Stimulated activated CD8-positive, alpha-beta memory T cell treated with anti-CD3 and anti-CD28 coated beads, Interleukin-4, amount 100 ng/mL, for 24 hours (primary cell): ENCODE measurements at regions not wholly inside any gene's neighbourhood (a gene's known extent, or its start where the extent isn't known, plus 50 kb on each side); places are given as distances from the start of the nearest gene placed in this dataset.
"Not testable (repeated sequence)": the region's sequence is repeated elsewhere in the genome, so short reads cannot be mapped to it uniquely, and the experiment has no call there.

Source experiments
- DNase-seq: peaks from one replicate; pipeline ENCODE4 v3.0.0-alpha.2; 2020; ENCODE audit warnings: low read depth

DNA sequence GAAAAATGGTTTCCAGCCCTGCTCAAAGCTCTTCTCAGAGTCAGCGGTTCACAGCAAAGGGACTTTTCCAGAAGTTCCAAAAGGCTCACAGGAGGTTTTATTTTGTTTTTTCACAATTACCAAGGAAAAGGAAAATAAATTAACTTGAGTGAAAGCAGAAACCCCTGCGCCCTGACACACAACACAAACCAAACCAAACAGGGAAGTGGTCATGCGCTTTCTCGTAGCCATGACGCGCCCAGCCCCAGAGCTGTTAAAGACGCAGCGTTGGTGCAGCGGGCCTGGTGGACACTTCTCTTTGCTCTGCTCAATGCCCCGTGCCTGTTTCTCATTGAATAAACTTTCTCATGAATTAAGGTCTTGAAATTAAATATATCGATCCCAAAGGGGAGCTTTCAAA, 134.4 kb upstream of the LYZL2 start:
- DNase-seq: no peak

GRCh38 chr10:30762620-30763019, 133.1 kb upstream of the LYZL2 start:
- DNase-seq: no peak

GRCh38 chr10:30759423-30759822, 129.9 kb upstream of the LYZL2 start:
- DNase-seq: no peak

DNA sequence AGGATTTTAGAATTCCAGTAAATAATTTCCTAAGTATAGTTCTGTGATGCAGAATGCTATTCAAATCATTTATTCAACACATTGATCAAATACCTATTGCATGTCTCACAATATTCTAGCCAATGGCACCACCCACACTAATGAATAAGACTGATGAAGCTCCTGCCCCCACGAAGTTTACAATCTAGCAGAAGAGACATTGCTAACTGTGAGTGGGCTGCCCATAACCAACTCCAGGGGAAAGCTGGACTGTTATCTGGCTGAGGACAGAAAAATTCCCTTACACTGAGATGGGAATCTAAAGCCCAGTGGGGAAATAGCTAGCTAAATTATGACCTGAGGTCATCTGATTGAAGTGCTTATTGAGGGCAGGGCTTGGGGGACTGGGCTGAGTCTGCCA, 128.8 kb upstream of the LYZL2 start:
- no peak for DNase-seq

DNA sequence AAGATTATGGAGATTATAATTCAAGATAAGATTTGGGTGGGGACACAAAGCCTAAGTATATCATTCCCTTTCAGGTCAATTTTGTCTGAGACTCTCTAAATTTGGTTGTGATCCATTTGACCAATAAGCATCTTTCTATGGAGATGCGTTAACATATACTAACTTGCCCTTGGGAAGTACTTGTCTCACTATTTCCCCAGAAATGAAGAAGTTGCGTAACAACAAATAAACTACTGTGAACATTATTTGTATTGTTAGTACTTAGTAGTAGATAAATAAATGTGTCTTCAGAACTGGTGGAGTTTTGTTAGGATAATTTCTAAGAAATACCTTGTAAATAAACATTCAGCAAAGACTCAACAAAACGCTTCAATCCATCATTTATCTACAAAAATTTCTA, 127.3 kb upstream of the LYZL2 start:
- no peak for DNase-seq

GRCh38 chr10:30756151-30756550, 126.6 kb upstream of the LYZL2 start:
- DNase-seq: no peak

DNA sequence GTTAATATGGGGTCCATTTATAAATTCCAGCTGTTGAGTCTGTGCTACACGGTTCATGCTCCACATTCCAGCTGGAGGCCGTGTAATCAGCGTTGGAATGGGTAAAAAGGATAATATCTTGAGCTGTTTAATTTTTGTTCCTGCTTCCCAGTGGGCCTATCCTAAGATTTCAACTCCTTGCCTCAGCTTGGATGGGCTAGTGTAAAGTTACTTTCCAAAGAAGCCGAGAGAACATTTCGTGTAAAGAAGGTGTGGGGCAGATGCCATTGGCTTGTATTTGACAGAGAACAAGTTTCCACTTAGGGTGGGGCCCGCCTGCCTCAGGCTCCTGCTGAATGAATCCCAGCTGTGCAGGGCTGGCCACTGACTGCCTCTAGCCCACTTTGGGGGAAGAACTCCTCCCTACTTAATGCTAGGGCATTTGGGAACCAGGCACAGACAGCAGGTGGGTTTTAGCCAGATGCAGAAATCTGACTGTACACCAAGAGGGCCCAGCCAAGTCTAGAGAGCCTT, 125.9 kb upstream of the LYZL2 start:
- no peak for DNase-seq

DNA sequence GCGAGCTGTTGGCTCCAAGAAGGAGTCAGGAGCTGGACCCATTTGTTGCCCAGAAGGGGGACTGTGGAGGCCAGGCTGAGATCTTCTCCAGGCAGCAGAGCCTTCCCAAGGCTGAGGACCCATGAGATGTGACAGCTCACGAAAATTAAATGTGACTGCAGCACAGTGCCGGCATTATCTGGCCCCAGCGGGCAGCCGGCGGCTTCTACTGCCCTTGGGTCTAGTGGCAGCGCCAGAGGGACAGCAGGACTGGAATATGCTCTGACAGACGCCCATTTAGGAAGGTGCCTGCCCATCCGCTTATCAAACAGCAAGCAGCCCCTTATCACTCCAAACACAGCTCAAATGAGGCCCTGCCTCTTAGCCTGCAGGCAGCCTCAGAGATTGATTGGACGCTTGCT, 122.9 kb upstream of the LYZL2 start:
- DNase-seq: no peak

DNA sequence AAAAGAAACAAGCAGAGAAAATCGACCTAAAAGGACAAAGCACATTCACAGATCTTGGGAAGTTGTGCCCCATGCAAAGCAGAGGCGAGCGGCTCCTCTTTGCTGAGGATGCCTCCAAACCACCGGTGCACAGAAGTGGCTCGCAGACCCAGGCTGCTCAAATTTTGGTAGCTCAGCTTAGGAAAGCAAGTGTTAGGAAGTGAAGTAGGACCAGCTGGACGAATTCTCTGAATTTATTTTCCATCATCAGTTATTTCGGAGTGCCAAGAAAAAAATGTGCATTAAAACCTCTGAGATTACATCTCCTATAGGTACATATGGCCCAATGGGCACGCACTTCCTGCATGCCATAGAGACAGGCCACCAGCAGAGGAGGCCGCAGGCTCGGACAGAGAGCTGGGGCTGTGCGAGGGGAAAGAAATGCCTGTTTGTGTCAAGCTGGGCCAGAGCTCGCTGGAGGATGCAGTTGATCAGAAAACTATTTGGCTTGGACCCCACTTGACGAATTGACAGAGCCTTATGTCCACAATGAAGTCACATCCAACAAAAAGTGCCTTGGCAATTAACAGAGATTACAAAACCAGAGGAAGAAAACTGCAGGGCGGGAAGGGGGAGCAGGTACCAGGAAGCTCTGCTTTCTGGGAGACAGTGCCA, 122.3 kb upstream of the LYZL2 start:
- DNase-seq: no peak

GRCh38 chr10:30750971-30751677, 121.6 kb upstream of the LYZL2 start:
- no peak for DNase-seq

DNA sequence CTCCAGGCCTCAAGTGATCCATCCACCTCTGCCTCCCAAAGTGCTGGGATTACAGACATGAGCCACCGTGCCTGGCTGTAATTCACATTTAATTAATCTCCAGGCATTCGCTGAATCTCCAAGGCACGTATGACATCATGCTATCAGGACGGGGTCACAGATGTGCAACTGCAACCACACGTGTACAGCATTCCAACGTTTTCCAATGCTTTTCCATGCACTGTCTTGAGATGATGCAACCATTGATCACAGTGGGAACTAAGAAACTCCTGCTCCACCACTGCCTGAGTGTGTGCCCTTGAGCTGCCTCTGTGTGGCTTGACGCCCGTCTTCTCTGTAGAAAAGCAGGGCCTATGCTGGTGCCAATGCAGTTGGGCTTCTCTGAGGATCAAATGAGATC, 119.8 kb upstream of the LYZL2 start:
- DNase-seq: no peak

- no peak for DNase-seq
These were observed 118.8 kb upstream of the LYZL2 start for GRCh38 chr10:30748152-30748973.

GRCh38 chr10:30747633-30748032, 118.1 kb upstream of the LYZL2 start:
- DNase-seq: peak; percentile 19

DNA sequence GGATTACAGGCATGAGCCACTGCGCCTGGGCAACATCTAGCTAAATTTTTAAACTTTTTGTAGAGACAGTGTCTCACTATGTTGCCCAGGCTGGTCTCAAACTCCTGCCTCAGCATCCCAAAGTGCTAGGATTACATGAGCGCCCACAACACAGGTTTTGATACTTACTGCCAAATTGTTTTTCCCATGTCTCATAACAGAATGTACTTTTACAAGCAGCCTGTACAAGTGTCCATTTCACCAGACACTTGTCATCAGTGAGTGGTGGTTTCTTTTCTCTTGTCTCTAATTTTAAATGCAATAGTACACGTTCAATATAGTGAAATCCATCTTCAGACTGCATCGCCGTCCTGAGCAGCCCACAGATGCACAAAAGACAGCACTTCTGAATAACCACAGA, 116.4 kb upstream of the LYZL2 start:
- DNase-seq: no peak

DNA sequence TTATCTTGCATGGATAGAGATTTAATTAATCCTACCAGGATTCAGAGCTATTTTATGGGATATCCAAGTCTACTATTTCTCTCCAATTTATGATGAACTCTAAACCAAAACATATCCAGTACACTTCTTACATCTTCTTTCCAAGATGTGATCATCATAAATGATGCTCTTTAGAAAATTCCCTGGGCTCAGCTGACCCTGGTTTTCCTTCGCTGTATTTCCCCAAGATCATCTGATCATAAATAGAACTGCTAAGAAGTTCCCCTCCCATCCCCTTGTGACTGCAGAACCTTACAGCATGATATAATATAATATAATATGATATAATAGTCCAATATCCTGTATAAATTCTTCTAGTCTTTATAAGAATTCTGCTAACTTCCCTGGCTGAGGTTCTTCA, 114.6 kb upstream of the LYZL2 start:
- DNase-seq: no peak

GRCh38 chr10:30743586-30743985, 114.0 kb upstream of the LYZL2 start:
- no peak for DNase-seq

DNA sequence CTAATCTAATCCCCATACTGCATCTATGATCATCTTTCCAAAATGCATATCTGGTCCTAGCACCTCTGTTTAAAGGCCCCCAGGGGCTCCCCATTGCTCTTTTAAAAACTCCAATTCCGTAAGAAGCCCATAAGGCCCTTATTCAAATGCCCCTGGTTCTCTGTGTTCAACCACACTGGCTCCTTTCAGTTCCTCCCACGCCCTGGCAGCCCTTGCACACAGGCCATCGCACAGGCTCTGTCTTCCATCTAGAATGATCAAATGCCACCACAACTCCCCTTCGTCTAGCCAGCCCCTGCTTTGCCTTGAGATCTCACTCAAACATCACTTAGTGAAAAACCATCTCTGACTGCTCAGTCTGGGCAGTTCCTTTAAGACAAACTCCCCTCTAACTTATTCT, 112.9 kb upstream of the LYZL2 start:
- peak; percentile 7 for DNase-seq

- not testable (repeated sequence) for DNase-seq
These were observed 111.2 kb upstream of the LYZL2 start for GRCh38 chr10:30740774-30741173.

DNA sequence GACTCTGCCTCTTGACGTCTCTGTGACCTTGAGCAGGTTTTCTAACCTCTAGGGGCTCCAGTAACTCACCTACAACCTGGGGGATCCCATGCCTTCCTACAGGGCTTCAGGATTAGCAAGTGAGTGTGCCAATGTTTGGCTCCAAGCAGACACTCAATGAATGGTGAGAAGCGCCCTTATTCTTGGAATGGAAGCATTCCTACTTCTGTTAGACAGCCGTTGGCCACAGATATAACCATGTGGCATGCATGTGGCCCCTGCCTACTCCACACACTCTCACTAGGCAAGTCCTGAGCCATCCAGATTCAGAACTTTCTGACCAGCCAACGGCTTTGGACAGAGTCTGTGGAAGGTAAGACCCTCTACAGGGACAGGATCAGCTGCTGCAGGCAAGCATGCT, 108.9 kb upstream of the LYZL2 start:
- DNase-seq: no peak

GRCh38 chr10:30737931-30738391, 108.4 kb upstream of the LYZL2 start:
- DNase-seq: no peak

DNA sequence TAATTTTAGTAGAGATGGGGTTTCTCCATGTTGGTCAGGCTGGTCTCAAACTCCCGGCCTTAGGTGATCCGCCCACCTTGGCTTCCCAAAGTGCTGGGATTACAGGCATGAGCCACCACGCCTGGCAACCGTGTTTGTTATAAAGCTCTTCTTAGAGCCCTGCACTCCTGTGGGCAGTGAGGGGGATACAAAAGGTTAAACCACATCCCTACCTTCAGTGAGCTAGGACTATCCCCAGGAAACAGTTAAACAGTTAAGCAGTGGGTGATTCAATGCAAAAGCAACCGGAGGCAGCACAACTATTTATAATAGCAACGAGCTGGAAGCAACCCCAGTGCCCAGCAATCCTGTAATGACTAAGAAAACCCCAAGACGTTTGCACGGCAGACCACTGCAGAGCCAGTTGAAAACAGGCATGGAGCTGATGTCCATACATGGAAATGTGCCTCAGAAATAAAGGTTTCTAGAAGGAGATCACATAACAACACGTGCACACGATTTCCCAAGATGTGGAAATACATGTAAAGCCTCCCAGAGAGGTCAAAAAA, 107.2 kb upstream of the LYZL2 start:
- DNase-seq: no peak

GRCh38 chr10:30734901-30735300, 105.3 kb upstream of the LYZL2 start:
- DNase-seq: no peak

DNA sequence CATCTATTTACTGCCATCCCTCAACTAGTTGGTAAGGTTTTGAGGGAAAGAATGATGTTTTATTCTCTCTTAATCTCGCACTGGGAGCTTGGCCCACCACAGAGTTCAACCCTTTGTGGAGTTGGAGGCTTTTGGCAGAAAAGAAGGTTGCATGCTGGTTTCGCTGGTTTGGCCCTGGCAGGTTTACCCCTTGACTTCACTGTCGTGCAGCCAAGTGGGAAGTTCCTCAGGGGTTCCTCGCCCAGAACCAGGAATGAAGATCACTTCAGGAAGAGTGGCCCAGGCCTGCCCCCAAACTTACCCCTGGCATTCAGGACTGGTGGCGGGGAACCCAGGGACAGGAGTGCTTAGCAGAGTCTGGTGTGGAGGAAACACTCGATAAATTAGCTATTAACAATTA, 103.1 kb upstream of the LYZL2 start:
- no peak for DNase-seq
